ENCODE measurements at regions not wholly inside any gene's neighbourhood (a gene's known extent, or its start where the extent isn't known, plus 50 kb on each side); places are given as distances from the start of the nearest gene placed in this dataset.

DNA sequence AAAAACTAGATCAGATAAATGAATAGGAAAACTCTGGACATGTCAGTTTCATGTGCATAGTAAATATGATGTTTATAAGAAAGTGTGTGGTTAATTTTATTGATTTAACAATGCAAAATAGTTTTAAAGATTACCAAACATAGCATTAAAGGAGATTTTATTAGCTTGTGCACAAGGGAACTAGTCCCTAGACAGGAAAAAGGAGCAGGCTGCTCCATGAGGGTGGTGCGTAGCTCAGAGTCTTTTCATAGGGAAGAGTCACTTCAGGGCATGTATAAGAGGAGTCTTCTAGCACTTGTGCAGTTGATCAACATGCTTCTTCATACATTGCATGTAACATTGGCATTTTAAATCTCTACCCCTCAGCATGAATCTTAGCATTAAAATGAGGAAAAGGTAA lies 835.8 kb downstream of the GRIK2 start:
- TF ChIP-seq, protein P1, sequence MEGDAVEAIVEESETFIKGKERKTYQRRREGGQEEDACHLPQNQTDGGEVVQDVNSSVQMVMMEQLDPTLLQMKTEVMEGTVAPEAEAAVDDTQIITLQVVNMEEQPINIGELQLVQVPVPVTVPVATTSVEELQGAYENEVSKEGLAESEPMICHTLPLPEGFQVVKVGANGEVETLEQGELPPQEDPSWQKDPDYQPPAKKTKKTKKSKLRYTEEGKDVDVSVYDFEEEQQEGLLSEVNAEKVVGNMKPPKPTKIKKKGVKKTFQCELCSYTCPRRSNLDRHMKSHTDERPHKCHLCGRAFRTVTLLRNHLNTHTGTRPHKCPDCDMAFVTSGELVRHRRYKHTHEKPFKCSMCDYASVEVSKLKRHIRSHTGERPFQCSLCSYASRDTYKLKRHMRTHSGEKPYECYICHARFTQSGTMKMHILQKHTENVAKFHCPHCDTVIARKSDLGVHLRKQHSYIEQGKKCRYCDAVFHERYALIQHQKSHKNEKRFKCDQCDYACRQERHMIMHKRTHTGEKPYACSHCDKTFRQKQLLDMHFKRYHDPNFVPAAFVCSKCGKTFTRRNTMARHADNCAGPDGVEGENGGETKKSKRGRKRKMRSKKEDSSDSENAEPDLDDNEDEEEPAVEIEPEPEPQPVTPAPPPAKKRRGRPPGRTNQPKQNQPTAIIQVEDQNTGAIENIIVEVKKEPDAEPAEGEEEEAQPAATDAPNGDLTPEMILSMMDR (IDR thresholded peaks at IDR 0.05): no peak
- TF ChIP-seq POLR2A (IDR thresholded peaks at IDR 0.05): no peak

Measured in thyroid gland (tissue), 4 donors.